Loucy (cell line): ENCODE measurements at regions not wholly inside any gene's neighbourhood (a gene's known extent, or its start where the extent isn't known, plus 50 kb on each side); places are given as distances from the start of the nearest gene placed in this dataset.

Experiments used
- CTCF ChIP-seq: fragments of 200-600 bp; sonication (generic); conservative IDR thresholded peaks from 2 replicates; pipeline ENCODE4 v1.5.1; 2014; ENCODE audit warnings: mild to moderate bottlenecking, antibody characterized with exemption, low read length
- EZH2phosphoT487 ChIP-seq: fragments of 200-600 bp; IDR thresholded peaks from 2 replicates; pipeline ENCODE4 v1.6.1; 2018; ENCODE audit warnings: antibody characterized with exemption, mild to moderate bottlenecking, moderate library complexity, borderline replicate concordance

GRCh38 chr11:19560156-19560555 is 152.5 kb upstream of the NAV2 start:
- no peak for TF ChIP-seq CTCF
- TF ChIP-seq EZH2phosphoT487 = no peak
